Activated effector memory CD4-positive, alpha-beta T cell treated with Interleukin-2 at 50 U/mL for 16 hours (primary cell): ENCODE measurements at regions not wholly inside any gene's neighbourhood (a gene's known extent, or its start where the extent isn't known, plus 50 kb on each side); places are given as distances from the start of the nearest gene placed in this dataset.
A peak's percentile ranks its signal among the peaks of the same experiment; 100 is the strongest.
"Not testable (repeated sequence)": the region's sequence is repeated elsewhere in the genome, so short reads cannot be mapped to it uniquely, and the experiment has no call there.

Source experiments
- DNase-seq: peaks from one replicate; pipeline ENCODE4 v3.0.0-alpha.2; 2020

DNA sequence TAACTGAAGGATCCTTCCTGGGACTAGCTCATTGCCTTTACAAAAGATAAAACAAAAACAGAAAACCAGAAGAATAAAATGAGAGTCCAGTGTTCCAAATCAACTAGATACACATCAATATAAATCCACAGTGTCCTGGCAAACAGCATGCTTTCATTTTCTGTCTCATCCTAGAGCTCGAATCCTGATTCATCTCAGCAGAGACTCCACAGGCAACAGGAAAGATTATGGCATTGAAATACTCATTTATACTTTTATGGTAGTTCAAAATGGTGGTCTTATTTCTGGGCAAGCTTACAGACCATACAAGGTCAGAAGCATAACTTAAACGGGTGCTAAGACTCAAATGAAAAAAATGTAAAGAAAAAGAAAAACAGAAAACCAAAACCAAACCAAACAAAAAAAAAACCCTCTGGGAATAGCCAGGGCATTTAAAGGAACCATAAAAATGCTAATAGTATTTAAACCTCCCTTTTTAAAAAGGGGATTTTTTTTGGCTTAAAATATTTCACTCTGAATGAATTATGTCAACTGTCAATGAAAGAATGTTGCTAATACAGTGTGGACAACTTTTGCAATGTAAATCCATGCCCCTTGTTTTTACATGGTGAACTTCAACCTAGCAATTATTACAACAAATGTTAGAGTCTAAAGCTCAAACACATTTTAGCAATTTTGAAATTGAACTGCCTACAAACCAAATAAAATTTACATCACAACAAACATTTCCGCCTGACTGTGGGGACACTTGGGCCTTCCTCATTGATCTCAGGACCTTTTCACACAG lies 57.9 kb downstream of the GPR101 start:
- no peak for DNase-seq

DNA sequence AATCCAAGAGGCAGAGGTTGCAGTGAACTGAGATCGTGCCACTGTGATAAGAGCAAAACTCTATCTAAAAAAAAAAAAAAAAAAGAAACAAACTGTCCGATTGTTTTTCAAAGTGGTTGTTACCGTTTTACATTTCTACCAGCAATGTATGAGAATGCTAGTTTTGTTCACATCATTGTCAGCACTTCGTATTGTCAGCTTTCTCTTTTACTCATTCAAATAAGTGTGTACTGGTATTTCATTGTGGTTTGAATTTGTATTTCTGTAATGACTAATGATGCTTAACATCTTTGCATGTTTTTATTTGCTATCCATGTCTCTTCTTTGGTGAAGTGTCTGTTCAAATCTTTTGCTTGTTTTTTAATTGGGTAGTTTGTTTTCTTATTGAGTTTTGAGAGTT lies 65.8 kb downstream of the GPR101 start:
- DNase-seq: no peak

DNA sequence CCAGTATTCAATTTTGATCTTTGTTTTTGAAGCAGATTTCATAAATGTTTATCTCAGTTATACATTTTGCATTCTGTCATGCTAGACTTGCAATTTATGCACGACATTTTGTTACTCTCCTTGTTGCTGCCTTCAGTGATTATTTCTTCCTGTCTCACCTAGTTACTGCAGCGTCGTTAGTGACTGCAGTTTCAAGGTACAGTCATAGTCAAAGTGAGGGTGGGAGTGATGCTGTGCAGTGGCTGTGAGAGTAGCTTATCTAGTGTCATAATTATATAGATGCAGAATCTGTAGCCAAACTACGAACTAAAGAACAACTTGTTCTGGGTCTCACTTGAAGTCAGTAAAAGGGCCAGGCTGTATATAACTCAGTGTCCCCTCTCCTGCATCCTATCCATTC lies 69.8 kb downstream of the GPR101 start:
- no peak for DNase-seq

DNA sequence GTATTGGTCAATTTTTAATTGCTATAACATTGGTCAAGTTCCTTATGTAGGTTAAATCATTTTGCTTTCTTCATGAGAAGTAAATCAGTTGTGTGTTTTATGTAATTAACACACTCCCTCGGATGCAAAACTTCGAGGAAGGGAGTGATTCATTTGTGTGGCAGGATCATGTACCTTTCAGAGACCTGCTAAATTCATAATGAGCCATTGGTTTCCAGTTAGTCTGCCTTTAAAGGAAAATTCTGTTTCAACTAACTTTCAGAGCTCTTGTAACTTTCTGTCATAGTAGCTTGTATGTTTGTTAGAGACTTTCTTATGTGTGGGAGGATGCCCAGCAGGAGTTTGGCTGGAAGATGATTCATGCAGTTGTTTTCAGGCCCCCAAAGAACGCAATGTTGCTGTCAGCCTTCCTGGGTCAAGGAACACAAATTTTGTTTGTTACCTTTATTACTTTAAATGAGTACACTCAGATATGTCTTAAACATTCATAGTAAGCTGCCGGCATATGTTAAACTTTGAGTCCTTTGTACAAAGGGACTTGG lies 72.1 kb downstream of the GPR101 start:
- no peak for DNase-seq

DNA sequence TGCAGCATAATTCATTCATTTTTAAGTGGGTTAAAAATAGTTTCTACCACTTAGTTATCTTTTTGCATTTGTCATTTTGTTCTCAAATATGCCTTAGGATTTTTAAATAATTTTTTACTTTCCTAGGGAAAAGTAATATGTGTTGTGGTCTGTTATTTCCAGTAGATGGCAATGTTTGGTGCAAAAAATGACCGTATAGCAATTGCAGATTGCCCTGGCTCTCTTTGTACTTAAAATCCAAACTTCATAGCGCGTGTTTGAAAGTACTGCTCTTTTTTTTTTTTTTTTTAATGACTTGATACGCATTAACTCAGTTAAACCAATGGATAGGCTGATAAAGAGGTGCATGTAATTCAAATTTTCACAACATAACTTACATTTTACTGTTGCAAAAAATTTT lies 74.4 kb upstream of the RBMX start:
- no peak for DNase-seq

DNA sequence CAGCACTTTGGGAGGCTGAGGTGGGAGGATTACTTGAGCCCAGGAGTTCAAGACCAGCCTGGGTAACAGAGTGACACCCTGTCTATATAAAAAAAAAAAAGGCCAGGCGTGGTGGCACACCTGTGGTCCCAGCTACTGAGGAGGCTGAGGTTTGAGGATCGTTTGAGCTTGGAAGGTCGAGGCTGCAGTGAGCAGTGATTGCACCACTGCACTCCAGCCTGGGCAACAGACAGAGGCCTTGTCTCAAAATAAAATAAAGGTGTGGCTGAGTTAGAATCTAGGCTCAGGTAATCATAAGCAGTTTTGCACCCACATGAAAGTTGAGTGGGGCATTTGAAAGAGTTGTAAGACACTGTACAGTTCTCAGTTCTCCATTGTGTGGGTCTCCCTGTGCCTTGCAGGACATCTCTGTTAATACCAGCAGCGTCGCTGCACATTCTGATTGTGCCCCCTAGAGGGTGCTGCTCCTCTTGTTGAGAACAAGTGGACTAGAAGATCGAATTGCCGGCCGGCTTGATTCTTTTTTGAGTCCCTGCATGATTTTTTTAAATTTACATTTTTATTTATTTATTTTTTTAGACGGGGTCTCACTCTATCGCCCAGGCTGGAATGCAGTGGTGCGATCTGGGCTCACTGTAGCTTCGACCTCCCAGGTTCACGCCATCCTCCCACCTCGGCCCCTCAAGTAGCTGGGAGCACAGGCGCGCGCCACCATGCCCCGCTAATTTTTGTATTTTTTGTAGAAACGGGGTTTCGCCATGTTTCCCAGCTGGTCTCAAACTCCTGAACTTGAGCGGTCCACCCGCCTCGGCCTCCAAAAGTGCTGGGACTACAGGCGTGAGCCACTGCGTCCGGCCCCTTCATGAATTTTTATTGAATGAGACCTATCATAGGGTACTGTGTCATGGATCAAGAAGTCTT lies 73.6 kb upstream of the RBMX start:
- peak; percentile 30 for DNase-seq

DNA sequence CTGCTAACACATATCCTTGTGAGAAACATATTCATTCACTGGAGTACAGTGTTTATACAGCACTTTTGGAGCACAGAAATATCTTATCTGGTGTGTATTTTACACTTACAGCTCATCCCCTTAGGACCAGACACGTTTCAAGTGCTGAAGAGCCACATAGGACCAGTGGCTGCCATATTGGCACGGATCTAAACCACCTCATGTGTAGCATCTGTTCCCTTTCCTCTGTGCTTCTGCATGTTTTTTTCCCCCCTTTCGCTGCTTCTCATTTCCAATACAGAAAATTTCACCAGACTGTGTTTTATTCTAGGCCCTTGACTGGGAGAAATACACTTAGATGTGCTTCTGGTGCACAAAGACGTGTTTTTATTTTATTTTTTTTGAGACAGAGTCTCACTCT lies 69.7 kb upstream of the RBMX start:
- DNase-seq: no peak

DNA sequence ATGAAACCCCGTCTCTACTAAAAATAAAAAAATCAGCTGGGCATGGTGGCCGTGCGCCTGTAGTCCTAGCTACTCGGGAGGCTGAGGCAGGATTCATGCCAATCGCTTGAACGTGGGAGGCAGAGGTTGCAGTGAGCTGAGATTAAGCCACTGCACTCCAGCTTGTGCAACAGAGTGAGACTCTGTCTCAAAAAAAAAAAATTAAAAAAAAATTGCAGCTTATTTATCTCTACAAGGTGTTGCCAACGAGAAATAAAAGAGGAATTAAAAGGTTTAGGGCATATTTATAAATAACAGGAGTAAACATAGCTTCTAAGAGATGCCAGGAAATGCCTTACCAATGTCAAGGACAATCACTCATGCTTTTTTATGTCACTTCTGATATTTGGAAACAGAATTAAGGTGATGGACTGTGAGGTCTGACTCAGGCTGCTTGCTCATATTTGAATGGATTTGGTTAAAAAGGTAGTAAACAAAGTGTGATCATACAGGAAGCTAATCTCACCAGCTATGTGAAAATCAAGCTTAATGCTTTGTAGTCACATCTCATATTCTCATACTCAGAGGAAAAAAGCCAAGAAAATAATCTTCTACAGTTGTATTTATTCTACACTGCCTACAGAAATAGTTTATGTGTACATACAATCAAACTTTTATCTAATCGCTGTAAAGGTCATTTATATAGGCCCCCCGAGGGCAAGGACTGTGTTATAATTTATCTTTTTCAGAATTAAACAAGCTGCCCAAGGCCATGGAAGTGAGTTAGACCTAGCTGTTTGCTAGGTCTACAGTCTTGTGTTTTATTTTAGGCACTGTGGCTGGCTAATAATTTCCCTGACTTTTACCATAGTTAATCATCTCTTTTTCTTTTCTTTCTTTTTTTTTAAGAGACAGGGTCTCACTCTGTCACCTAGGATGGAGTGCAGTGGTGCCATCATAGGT lies 61.1 kb upstream of the RBMX start:
- DNase-seq: no peak

DNA sequence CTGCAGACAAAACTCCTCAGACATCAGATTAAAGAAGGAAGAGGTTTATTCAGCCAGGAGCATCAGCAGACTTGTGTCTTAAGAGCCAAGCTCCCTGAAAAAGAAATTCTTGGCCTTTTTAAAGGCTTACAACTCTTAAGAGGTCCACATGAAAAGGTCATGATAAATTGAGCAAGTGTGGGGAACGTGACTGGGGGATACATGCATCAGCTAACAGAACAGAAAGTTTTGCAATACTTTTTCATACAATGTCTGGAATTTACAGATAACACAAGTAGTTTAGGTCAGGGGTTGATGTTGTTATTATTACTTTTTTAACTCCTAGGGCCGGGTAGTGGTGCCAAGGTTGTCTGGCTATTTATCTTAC lies 55.6 kb upstream of the RBMX start:
- no peak for DNase-seq

DNA sequence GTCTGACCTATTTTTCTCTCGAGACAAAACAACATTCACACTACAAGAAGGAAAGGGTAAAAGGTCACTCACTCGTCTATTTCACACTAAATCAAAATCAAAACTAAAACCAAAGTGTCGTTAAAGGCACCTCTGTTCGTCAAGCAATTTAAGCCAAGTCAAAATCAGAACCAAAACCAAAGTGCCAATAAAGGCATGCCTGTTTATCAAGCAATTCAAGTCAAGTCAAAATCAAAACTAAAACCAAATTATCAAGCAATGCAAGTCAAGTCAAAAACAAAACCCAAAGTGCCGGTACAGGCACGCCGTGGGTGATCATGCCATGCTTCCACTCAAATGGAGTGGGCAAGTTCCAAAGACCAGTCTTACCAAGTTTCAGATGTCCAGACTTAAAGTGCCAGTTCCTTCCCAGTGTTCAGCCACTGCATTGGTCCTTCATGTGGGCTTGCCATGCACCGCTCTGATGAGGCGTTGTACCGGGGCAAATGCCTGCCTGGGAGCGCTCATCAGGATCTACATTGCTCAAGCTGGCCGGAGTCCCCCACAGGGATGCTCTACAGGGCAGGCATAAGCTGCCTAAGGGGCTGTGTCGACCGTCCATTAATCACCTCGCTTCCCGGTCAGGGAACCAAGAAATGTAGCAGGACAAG lies 55.1 kb upstream of the RBMX start:
- not testable (repeated sequence) for DNase-seq

DNA sequence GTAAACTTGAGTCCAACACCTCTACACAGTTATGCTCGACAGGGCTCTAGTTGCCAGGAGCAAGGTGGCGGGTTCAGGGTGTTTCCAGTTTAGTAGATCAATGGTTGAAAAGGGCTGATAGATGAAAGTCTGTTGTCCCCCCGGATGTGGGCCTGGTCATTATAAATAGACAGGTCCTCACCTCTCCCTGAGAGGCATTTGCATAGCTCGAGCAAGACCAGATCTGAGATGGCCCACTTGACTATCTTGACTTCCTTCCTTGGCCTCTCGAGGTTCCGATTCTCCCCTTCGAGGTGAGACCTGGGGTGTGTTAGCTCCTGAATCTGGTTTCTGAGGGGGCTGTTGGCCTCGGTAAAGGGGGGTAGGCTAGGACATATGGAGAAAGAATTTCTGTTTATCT lies 54.1 kb upstream of the RBMX start:
- DNase-seq: not testable (repeated sequence)

DNA sequence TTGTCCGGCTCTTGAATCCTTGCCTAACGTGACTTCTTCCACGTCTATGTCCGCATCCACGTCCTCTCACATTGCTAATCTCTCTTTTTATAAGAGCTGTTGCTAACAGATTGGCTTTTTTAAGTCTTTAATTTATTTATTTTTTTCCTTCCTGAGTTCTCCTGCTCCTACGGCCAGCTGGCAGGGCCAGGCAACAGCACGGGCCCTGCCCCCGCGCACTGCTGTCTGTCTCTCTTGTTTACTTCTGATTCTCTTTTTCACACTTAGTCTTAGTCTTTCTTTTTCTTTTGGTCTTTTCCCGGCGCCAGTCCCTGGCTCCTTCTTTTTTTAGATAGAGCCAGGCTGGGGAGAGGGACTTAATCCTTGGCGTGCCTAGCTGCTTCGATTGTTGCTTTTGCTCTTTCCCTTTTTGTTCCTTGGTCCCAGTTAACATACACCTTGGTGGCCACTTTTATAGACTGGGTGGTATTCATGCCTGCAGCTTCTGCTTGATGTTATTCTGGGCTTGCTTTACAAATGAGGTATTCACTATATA lies 53.2 kb upstream of the RBMX start:
- DNase-seq: no peak

DNA sequence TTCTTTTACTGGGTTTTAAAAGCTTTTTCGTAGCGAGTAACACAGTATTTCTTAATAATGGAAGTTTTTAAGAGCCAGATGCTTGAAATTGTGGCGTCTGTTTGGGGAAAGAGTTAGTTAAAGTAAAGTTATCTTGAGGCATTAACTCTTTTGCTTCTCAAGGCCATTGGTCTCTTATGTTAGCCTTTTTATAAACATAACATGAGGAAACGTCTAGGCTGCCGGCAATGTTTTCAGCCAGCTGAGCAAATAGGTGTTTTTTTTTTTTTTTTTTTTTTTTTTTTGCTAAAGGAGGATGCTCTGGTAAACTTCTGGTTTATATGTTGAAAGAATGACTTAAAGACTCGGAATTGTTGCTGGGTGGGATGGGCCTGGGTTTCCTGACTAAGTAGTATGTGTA lies 51.1 kb upstream of the RBMX start:
- no peak for DNase-seq
